GM12878 (cell line): ENCODE measurements at regions not wholly inside any gene's neighbourhood (a gene's known extent, or its start where the extent isn't known, plus 50 kb on each side); places are given as distances from the start of the nearest gene placed in this dataset.

Experiments
- ATAC-seq: fragments of 200-7000 bp; cut with Tn5 transposase; 3 replicates; pipeline ENCODE4 v1.9.1; 2020; ENCODE audit warnings: mild to moderate bottlenecking, moderate library complexity
- BruUV-seq: library from RNA; stranded (reverse); fragments of 400-500 nt; replicated peaks from 2 replicates; lab custom pipeline; 2021; lab: Mats Ljungman, UMichigan
- CTCF ChIA-PET: fragments of 300-600 bp; sonication (Branson Sonifier 250); formaldehyde crosslinking; extraction: SDS; loops from one replicate; lab custom pipeline; 2021; ENCODE audit warnings: inconsistent platforms; lab: Yijun Ruan, JAX
- POLR2A ChIA-PET: fragments of 350-600 bp; formaldehyde crosslinking; extraction: SDS; loops from one replicate; lab custom pipeline; 2021; ENCODE audit warnings: inconsistent platforms; lab: Charles Lee
- RAD21 ChIA-PET: fragments of 300-600 bp; sonication (Branson Sonifier 250); formaldehyde crosslinking; loops from one replicate; lab custom pipeline; 2023; ENCODE audit warnings: antibody characterized with exemption; ENCODE audit not compliant: unreplicated experiment; lab: Charles Lee
- SMC1A ChIA-PET: fragments of 300-600 bp; sonication (Branson Sonifier 250); formaldehyde crosslinking; loops from one replicate; lab custom pipeline; 2023; ENCODE audit not compliant: unreplicated experiment, uncharacterized antibody; lab: Charles Lee
- DNase-seq: peaks from one replicate; pipeline ENCODE4 v3.0.0-alpha.2; 2011; ENCODE audit warnings: low read depth, low spot score
- FAIRE-seq: peaks from 3 replicates; lab custom pipeline; 2011; peaks lifted over from hg19 to GRCh38; lab: Jason Lieb, UNC
- H2AFZ ChIP-seq: 2 replicates; pipeline ENCODE4 v1.6.0; 2011; ENCODE audit warnings: low read depth, low read length, control low read depth; ENCODE audit not compliant: control insufficient read depth
- H3K27ac ChIP-seq: 2 replicates; pipeline ENCODE4 v1.5.1; 2011; ENCODE audit warnings: control low read depth; ENCODE audit not compliant: control insufficient read depth, insufficient read depth
- H3K27me3 ChIP-seq, 2 experiments: replicated peaks in 1 of 2; 2 replicates each; pipeline versions ENCODE4 v1.6.0 to v1.6.1; 2011; ENCODE audit warnings: low read length in 1 of 2; ENCODE audit not compliant: control insufficient read depth in 2 of 2, insufficient read depth in 2 of 2
- H3K36me3 ChIP-seq, 2 experiments: 2 replicates each; pipeline ENCODE4 v1.5.1; 2011; ENCODE audit warnings: low read length in 1 of 2; ENCODE audit not compliant: control insufficient read depth in 2 of 2, insufficient read depth in 2 of 2
- H3K4me1 ChIP-seq: 2 replicates; pipeline ENCODE4 v1.6.1; 2011; ENCODE audit warnings: mild to moderate bottlenecking, low read length, moderate library complexity, mixed read lengths; ENCODE audit not compliant: control insufficient read depth, insufficient read depth
- H3K4me2 ChIP-seq: 2 replicates; pipeline ENCODE4 v1.6.0; 2011; ENCODE audit warnings: control low read depth; ENCODE audit not compliant: control insufficient read depth, insufficient read depth
- H3K4me3 ChIP-seq: fragments of 200-600 bp; sonication (generic); 2 replicates; pipeline ENCODE4 v1.5.1; 2016
- H3K79me2 ChIP-seq: 2 replicates; pipeline ENCODE4 v1.6.0; 2011; ENCODE audit warnings: low read length; ENCODE audit not compliant: control insufficient read depth, insufficient read depth
- H3K9ac ChIP-seq: 2 replicates; pipeline ENCODE4 v1.8.0; 2011; ENCODE audit warnings: low read length, control low read depth, mixed read lengths; ENCODE audit not compliant: control insufficient read depth, insufficient read depth
- H3K9me3 ChIP-seq: replicated peaks from 3 replicates; pipeline ENCODE4 v1.5.1; 2011; ENCODE audit warnings: mild to moderate bottlenecking, low read length; ENCODE audit not compliant: control insufficient read depth, insufficient read depth
- H4K20me1 ChIP-seq: 2 replicates; pipeline ENCODE4 v1.6.0; 2011; ENCODE audit not compliant: control insufficient read depth, insufficient read depth
- BACH1 ChIP-seq: fragments of 450-650 bp; IDR thresholded peaks from 2 replicates; pipeline ENCODE4 v1.6.1; 2017; ENCODE audit warnings: mild to moderate bottlenecking, borderline replicate concordance
- KAT2A ChIP-seq: conservative IDR thresholded peaks from 2 replicates; pipeline ENCODE4 v1.6.1; 2011; ENCODE audit warnings: low read depth, low read length; ENCODE audit not compliant: control insufficient read depth
- POLR2A ChIP-seq: IDR thresholded peaks from 2 replicates; pipeline ENCODE4 v1.6.1; 2011; ENCODE audit warnings: low read depth, mild to moderate bottlenecking, low read length
- TCF3 ChIP-seq: IDR thresholded peaks from 2 replicates; pipeline ENCODE4 v1.6.1; 2012; ENCODE audit warnings: low read depth, mild to moderate bottlenecking, low read length, borderline replicate concordance; ENCODE audit not compliant: insufficient read depth
- WGBS: methylation state at CpG from one replicate; pipeline ENCODE4 v1.1.6; 2016; ENCODE audit warnings: low lambda C conversion rate; ENCODE audit not compliant: insufficient replicate concordance, insufficient coverage; ENCODE audit errors: missing lambda C conversion rate; 5-methylcytosine and 5-hydroxymethylcytosine counted together
- in situ Hi-C: fragments of 300-500 bp; cut with MboI; formaldehyde crosslinking; loops from 9 replicates; pipeline ENCODE4 v1.14.3; 2018; ENCODE audit warnings: mixed read lengths
- intact Hi-C: fragments of 100-400 bp; cut with micrococcal nuclease; formaldehyde crosslinking; loops from one replicate; pipeline ENCODE4 v1.14.2; 2022; ENCODE audit not compliant: unreplicated experiment
- TF ChIP-seq, protein P1 (sequence below): IDR thresholded peaks from 2 replicates; pipeline ENCODE4 v1.6.1; 2012; ENCODE audit warnings: low read depth, low read length, improper control_type of control experiment
- TF ChIP-seq, protein P2 (sequence below): IDR thresholded peaks from 2 replicates; pipeline ENCODE4 v1.6.1; 2012; ENCODE audit warnings: low read depth, low read length, improper control_type of control experiment
- TF ChIP-seq, protein P3 (sequence below): fragments of 450-650 bp; formaldehyde crosslinking; IDR thresholded peaks from 2 replicates; pipeline ENCODE4 v1.4.0; 2022; ENCODE audit warnings: mild to moderate bottlenecking, moderate library complexity
- TF ChIP-seq, protein P4 (sequence below): fragments of 450-650 bp; IDR thresholded peaks from 2 replicates; pipeline ENCODE4 v1.6.1; 2017; ENCODE audit warnings: low read depth, mild to moderate bottlenecking, moderate library complexity
- TF ChIP-seq, protein P5 (sequence below): fragments of 450-650 bp; IDR thresholded peaks from 2 replicates; pipeline ENCODE4 v1.6.1; 2017; ENCODE audit warnings: mild to moderate bottlenecking, moderate library complexity

DNA sequence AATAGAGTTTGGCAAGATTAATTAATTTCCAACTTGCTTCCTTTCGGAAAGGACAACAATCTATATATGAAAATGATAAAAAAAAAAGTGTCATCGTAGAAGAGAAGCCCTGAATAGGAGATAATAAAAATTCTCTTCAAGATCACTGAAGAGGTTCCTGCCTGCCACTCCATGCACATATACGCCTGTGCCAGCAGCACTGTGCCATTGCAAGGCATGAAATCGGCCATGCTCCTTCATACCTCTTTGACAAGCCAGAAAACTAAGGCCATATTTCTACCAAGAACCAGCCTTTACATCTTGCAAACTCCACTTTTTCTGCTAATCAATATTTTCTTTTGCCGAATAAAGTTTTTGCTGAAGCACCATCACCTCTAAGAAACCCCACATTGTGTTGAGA, 365.5 kb downstream of the CXXC4 start:
- TF ChIP-seq, protein P1, sequence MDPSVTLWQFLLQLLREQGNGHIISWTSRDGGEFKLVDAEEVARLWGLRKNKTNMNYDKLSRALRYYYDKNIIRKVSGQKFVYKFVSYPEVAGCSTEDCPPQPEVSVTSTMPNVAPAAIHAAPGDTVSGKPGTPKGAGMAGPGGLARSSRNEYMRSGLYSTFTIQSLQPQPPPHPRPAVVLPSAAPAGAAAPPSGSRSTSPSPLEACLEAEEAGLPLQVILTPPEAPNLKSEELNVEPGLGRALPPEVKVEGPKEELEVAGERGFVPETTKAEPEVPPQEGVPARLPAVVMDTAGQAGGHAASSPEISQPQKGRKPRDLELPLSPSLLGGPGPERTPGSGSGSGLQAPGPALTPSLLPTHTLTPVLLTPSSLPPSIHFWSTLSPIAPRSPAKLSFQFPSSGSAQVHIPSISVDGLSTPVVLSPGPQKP = no peak
- TF ChIP-seq TCF3 = no peak
- TF ChIP-seq, protein P2, sequence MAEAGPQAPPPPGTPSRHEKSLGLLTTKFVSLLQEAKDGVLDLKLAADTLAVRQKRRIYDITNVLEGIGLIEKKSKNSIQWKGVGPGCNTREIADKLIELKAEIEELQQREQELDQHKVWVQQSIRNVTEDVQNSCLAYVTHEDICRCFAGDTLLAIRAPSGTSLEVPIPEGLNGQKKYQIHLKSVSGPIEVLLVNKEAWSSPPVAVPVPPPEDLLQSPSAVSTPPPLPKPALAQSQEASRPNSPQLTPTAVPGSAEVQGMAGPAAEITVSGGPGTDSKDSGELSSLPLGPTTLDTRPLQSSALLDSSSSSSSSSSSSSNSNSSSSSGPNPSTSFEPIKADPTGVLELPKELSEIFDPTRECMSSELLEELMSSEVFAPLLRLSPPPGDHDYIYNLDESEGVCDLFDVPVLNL = no peak
- TF ChIP-seq, protein P3, sequence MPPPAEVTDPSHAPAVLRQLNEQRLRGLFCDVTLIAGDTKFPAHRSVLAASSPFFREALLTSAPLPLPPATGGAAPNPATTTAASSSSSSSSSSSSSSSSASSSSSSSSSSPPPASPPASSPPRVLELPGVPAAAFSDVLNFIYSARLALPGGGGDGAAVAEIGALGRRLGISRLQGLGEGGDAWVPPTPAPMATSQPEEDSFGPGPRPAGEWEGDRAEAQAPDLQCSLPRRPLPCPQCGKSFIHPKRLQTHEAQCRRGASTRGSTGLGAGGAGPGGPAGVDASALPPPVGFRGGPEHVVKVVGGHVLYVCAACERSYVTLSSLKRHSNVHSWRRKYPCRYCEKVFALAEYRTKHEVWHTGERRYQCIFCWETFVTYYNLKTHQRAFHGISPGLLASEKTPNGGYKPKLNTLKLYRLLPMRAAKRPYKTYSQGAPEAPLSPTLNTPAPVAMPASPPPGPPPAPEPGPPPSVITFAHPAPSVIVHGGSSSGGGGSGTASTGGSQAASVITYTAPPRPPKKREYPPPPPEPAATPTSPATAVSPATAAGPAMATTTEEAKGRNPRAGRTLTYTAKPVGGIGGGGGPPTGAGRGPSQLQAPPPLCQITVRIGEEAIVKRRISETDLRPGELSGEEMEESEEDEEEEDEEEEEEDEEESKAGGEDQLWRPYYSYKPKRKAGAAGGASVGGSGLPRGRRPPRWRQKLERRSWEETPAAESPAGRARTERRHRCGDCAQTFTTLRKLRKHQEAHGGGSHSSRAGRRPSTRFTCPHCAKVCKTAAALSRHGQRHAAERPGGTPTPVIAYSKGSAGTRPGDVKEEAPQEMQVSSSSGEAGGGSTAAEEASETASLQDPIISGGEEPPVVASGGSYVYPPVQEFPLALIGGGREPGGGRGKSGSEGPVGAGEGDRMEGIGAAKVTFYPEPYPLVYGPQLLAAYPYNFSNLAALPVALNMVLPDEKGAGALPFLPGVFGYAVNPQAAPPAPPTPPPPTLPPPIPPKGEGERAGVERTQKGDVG (CRISPR knock-in tag) = no peak
- TF ChIP-seq, protein P4, sequence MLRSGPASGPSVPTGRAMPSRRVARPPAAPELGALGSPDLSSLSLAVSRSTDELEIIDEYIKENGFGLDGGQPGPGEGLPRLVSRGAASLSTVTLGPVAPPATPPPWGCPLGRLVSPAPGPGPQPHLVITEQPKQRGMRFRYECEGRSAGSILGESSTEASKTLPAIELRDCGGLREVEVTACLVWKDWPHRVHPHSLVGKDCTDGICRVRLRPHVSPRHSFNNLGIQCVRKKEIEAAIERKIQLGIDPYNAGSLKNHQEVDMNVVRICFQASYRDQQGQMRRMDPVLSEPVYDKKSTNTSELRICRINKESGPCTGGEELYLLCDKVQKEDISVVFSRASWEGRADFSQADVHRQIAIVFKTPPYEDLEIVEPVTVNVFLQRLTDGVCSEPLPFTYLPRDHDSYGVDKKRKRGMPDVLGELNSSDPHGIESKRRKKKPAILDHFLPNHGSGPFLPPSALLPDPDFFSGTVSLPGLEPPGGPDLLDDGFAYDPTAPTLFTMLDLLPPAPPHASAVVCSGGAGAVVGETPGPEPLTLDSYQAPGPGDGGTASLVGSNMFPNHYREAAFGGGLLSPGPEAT = no peak
- TF ChIP-seq POLR2A = no peak
- no peak for TF ChIP-seq KAT2A
- TF ChIP-seq, protein P5, sequence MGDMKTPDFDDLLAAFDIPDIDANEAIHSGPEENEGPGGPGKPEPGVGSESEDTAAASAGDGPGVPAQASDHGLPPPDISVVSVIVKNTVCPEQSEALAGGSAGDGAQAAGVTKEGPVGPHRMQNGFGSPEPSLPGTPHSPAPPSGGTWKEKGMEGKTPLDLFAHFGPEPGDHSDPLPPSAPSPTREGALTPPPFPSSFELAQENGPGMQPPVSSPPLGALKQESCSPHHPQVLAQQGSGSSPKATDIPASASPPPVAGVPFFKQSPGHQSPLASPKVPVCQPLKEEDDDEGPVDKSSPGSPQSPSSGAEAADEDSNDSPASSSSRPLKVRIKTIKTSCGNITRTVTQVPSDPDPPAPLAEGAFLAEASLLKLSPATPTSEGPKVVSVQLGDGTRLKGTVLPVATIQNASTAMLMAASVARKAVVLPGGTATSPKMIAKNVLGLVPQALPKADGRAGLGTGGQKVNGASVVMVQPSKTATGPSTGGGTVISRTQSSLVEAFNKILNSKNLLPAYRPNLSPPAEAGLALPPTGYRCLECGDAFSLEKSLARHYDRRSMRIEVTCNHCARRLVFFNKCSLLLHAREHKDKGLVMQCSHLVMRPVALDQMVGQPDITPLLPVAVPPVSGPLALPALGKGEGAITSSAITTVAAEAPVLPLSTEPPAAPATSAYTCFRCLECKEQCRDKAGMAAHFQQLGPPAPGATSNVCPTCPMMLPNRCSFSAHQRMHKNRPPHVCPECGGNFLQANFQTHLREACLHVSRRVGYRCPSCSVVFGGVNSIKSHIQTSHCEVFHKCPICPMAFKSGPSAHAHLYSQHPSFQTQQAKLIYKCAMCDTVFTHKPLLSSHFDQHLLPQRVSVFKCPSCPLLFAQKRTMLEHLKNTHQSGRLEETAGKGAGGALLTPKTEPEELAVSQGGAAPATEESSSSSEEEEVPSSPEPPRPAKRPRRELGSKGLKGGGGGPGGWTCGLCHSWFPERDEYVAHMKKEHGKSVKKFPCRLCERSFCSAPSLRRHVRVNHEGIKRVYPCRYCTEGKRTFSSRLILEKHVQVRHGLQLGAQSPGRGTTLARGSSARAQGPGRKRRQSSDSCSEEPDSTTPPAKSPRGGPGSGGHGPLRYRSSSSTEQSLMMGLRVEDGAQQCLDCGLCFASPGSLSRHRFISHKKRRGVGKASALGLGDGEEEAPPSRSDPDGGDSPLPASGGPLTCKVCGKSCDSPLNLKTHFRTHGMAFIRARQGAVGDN = no peak
- TF ChIP-seq BACH1 = no peak
- TF ChIP-seq, all 136 proteins: peak for 0
- DNase-seq (no peak), FAIRE-seq (no peak), ATAC-seq (peak; percentile 39; the same call in 1 of the 3 replicates)
- ChIA-PET RAD21 (no interaction called here), POLR2A (no interaction called here), SMC1A (no interaction called here), CTCF (no interaction called here)
- no peak overlapping the region for H3K4me3 ChIP-seq
- H2AFZ ChIP-seq = no peak overlapping the region
- no peaks in the 10 kb centered on the region for H3K4me1 ChIP-seq
- intact Hi-C loops (no loop called here), in situ Hi-C loops (no loop called here)
- H3K9ac ChIP-seq = no peak overlapping the region
- H3K27me3 ChIP-seq = no peaks in the 10 kb centered on the region
- no peaks in the 10 kb centered on the region for H3K9me3 ChIP-seq
- H3K36me3 ChIP-seq = no peaks in the 10 kb centered on the region
- no peaks in the 10 kb centered on the region for H3K79me2 ChIP-seq
- BruUV-seq = no TSS peak
- H3K4me2 ChIP-seq = no peak overlapping the region
- H4K20me1 ChIP-seq = no peaks in the 10 kb centered on the region
- WGBS = 26% methylated on average over 5 of the region's 5 CpGs
- H3K27ac ChIP-seq = no peak overlapping the region
